HG03378 (cell line): ENCODE measurements at regions not wholly inside any gene's neighbourhood (a gene's known extent, or its start where the extent isn't known, plus 50 kb on each side); places are given as distances from the start of the nearest gene placed in this dataset.

Experiments
- ATAC-seq: cut with Tn5 transposase; IDR thresholded peaks from one replicate; pipeline ENCODE4 v1.9.1; 2021; ENCODE audit warnings: mild to moderate bottlenecking, moderate library complexity; ENCODE audit not compliant: unreplicated experiment

DNA sequence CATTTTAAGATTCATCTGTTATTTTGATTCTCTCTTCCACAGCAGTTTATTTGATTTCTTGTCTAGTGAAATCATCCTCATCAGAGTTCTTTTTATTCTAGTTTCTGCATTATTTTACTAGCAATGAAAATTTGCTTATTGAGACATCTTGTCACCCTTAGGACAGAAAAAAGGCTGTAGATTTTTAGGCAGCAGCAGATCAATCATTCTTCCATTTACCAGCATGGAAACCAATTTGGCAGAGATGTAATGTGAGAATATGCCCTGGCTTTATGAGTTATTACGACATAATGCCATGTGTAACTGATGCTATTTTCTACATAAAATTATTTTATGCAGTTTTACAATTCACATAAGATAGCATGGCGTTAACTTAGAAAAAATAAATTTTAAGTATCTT lies 688.6 kb upstream of the SLC10A2 start:
- no peak for ATAC-seq

DNA sequence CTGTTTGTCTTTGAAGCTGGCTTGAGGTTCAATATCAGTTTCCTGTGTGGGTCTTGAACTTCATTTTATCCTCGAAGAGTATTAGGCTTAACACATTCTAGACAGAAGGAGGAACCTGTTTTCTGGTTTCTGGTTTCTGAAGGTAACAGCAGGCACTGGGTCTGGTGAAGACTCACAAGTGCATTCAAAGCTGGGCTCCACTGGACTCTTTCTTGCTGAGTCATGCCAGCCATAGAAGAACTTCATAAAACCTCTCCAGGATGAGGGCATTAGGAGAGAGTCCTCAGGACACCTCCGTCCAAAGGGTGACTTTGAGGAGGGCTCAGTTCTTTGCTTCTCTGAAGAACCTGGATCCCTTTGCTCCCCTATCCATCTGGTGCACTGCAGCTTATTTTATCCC lies 668.6 kb upstream of the SLC10A2 start:
- ATAC-seq, result no peak

DNA sequence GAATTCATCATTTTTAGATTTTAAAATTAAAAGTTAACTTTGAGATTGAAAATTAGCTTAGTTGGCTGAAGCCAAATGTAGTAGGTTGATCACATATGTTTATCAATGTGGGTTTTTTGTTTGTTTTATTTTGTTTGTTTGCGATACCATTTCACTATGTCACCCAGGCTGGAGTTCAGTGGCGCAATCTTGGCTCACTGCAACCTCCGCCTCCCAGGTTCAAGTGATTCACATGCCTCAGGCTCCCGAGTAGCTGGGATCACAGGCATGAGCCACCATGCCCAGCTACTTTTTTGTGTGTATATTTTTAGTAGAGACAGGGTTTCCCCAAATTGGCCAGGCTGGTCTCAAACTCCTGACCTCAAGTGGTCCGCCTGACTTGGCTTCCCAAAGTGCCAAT lies 665.7 kb upstream of the SLC10A2 start:
- no peak for ATAC-seq

DNA sequence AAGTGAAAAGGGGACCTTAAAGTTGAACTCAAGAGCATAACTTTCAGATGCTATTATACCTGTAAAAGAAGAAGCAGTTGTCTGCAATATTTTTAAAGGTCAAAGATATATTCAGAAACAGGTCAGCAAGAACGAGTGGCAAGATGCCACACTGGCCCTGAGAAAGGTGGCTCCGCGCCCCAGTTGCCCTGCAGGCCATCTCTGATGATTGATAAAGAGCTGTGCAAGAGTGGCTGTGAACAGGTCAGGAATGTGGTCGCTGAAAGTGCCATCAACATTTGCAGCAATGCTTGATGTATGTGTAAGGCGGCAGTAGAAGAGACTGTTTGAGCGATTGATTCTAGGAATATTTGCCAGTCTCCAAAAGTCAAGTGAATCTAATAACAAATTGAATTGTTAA lies 664.2 kb upstream of the SLC10A2 start:
- ATAC-seq, result no peak

DNA sequence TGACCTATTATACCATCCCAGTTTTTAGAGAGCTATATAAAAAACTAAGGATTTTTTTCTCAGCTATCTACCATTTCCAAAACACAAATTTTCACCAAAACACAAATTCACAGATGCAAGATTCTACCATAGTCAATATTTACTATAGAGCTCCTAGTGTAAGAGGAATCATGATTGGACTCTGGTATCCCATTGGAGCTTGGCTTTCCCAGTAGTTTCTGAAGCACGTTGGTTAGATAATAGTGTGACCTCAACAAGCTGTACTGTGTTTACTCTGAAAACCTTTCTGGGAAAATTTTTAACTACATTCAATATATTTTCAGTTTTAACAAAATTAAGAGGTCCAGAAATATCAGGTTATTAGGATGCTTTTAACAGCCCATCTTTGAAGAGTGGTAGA lies 660.6 kb upstream of the SLC10A2 start:
- no peak for ATAC-seq

DNA sequence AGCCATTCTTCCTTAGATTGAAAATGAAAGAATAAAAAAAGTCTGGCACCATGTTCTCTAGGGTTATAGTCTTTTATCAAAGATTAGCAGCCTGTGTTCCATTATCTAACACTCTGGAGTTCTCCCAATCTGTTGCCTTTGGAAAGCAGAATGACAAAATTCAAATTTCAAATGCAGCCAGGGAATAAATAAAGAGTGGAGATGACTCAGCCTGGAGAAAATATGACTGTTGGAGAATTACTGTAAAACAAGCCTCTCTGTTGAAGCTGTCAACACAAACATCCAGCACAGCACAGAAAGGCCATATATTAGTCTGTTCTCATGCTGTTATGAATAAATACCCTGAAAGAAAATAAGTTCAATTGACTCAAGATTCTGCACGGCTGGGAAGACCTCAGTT lies 650.5 kb upstream of the SLC10A2 start:
- ATAC-seq, result no peak

DNA sequence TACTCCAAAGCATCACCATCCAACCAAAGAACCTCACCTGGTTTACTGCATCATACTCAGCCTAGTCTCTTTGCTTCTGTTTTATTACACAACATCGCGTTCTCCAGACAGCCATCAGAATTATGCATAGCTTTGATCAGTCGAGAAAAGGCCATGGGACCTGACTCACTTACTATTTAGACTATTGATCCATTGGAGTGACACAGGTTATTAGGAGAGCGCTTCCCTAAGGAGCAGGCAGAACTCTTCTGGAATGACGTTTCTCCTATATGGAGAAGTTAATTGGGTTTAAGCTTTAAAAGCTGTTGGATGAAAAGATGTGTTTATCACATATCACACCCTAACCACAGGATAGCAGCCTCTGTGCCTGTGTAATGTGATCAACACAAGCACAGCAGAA lies 649.1 kb upstream of the SLC10A2 start:
- ATAC-seq, result no peak

DNA sequence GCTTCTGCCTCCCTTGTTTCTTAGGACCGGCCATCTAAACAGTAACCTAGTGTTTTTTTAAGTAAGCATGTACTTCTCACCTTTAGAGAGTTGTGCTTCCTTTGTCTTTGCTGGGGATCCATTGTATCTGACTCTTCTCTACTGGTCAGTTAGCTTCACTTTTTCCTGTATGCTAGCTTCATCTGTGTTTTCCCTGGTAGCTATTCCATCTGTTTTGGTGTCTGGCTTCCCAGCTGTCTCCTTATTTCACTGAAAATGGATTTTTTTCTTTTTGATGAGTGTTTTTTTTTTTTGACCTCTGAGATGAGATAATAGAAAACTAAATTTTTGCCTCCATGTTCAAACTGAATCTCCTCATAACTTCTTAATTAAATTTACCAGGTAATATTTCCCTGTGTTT lies 637.0 kb upstream of the SLC10A2 start:
- no peak for ATAC-seq

DNA sequence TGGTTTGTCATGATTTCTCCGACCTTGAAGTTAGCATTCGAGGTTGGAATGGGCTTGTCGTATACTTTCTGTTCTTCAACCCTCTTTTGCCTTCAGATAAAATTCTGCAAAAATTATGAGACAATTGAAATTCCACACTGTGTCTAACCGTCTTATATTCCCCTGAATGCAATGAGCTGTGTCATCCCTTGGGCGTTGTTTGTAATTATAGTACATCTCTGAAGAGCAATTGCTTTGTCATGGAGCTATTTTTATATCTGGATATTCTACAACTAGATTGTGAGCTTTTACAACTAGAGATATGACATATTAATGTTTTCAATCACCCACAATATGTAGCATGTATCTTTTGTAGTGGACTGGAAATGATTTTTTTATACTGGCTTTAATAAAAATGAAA lies 631.8 kb upstream of the SLC10A2 start:
- no peak for ATAC-seq

DNA sequence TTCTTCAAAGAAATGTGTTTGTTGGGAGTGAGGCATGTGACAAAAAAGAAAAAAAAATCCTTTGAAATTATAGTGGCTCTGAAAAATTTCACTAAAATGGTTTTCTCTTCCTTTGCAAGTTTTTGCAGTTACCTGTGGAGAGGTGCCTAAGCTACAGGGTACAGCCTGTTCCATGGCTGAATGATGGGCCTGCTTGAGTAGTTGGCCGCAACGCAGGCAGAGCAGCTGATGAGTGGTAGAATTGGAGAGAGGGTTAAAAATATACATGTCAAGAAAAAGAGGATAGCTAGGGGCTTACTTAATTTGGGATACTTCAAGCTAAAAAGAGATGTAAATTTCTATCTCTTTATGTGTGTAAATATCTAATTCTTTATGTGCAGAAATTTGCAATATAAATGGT lies 629.1 kb upstream of the SLC10A2 start:
- ATAC-seq, result no peak

DNA sequence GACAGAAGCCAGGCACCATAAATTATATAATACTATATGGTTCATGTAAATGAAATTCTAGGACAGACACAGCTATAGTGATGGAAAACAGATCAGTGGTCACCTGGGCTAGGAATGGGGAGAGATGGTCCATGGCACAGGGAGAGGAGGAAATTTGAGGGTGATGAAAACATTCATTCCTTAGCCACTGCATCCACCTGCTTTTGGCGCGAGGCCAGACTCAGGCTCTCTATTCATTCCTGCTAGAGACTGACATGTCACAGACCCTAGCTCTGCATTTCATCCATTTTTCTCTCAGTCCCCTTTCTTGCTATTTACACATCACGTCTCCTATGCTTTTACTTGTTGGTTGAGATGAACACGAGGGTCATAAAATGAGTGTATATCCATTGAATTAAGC lies 628.3 kb upstream of the SLC10A2 start:
- no peak for ATAC-seq

DNA sequence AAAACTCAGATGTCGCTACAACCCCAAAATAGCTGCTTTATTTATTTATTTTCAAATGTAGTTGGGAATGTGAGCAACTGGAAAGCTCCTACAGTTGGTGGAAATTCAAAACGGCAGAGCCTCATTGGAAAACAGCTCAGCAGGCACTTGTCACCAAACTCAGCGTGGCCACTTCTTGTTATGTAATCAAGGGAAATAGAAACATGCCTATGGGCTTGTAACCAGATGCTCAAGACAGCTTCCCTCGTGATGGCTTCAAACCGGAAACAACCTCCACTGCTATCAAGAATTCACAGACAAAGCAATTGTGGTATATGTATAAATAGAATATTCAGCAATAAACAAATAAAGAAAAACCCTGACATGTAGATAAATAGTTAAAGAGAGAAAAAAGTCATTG lies 627.8 kb upstream of the SLC10A2 start:
- ATAC-seq, result no peak

DNA sequence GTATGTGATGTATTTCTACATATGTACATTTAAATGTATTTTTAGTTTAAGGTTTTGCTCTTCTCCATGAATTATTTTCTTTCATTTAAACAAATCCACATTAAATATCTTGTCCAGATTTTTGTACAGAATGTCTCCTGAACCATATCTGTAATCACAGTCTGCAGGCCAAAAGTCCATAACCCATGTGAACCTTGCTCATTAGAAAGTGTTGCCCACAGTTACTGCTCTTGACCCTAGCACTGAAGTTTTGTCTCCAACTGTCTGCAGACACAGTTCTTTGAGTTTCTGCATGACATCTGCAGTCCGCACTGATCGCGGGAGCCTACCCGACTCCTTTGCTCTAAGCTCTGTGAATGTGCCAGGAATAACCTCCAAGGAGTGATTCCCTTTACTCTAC lies 626.2 kb upstream of the SLC10A2 start:
- ATAC-seq, result no peak

DNA sequence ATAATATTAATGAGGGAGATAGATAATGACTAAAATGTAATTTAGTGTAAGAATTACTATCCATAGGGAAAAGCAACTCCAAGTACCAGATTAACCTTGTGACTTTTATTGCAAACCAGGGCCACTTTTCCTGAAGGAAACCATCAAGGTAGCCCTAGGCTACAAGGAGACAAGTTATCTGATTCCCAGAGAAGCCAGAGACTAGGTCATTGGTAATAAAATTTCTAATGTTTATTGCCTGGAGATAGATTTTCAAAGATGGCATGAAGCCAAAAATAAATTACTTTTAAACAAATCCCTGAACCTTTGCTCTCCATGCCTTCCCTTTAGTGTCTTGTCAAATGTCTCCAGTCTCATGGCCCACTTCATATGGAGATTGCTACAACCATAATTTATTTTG lies 610.1 kb upstream of the SLC10A2 start:
- ATAC-seq, result no peak

DNA sequence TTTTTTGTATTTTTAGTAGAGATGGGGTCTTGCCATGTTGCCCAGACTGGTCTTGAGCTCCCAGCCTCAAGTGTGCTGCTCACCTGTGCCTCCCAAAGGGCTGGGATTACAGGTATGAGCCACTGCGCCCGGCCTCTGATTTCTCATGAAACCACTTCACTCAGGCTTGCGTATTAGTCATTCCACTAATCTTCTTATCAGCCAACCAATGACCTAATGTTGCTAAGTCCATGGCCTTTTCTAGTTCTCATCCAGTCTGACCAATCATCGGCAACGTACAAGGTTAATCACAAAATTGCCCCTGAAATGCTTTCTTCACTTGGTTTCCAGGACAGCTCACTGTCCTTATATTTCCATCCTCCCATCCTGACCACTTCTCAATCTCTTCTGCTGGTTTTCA lies 605.3 kb upstream of the SLC10A2 start:
- ATAC-seq, result no peak

DNA sequence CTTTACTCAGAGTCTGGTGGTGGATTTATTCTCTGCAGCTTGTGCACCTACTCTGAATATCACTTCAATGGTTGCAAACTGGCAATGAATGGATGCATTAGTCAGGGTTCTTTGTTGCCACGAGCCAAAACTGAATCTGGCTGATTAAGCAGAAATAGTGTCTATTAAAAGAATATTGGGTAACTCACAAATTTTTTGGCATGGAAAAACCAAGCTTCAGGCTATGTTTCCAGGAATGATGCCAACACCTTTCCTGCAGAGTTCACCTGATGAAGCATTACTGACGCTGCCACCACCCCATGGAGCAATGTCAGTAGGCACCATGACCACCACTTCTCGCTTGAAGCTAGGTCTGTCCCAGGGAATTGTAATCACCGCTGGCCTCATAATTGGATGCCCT lies 597.8 kb upstream of the SLC10A2 start:
- ATAC-seq, result no peak

DNA sequence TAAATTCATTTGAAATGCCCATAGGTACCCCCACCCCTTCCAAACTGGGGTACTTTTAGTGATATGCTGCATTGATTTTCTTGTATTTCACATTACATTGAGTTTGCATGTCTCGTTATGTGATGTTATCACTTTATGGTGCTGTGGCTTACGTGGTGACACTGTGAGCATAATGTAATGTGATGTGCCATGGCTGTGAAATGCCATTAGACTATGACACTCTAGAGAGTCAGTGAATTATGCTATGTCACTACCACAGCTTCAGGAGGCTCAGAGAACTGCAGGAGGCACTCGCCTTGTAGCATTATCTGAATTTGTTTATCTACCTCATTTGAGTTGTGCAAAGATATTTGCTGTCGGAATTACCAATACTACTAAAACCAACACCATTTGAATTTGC lies 590.1 kb upstream of the SLC10A2 start:
- no peak for ATAC-seq

DNA sequence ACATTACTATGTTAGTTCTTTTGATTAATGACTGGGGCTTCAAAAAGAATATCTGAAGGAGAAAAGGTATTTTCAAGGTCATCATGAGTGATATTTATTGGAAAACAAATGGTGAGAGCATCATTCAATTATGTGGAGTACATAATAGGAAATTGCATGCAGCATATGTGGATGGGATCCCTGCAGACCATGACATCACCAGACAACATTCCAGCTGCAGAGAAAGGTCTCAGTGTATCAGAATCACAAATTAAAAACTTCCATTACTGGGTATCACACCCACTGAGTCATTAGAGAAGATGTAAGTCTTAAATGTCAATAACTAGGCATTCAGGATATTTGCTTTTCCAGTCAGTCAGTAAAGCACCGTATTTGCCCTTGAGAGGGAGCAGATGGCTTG lies 574.4 kb upstream of the SLC10A2 start:
- no peak for ATAC-seq

DNA sequence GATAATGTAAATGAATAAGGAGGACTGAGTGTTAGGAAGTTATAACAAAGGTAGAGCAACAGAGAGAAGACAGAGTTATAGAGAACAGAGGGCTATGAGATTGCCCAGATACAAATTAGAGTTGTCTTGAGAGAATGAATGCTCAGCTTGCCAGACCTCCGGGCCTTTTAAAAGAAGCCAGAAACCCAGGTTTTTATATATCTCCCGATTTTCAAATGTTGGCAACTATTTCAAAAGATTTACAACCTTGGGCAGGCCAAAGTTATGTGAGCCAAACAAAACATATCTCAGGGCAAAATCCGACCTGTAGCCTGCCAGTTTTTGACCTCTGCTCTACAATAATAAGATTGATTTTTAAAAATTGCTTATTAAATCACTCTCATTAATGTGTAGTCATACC lies 573.1 kb upstream of the SLC10A2 start:
- ATAC-seq, result no peak

DNA sequence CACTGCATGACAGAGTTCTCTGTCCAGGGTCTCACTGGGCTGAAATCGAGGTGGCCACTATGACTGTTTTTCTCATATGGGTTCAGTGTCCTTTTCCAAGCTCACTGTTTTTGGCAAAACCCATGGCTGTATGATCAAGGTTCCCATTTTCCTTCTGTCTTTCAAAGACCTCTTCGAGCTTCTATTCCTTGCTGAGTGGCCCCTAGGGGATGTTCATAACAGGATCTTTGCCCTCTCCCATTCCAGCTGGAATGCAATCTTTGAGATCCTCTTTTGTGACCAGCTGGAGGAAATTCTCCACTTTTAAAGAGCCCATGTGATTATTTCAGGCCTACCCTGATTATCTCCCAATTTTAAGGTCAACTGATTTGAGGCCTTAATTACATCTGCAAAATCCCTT lies 572.5 kb upstream of the SLC10A2 start:
- no peak for ATAC-seq

DNA sequence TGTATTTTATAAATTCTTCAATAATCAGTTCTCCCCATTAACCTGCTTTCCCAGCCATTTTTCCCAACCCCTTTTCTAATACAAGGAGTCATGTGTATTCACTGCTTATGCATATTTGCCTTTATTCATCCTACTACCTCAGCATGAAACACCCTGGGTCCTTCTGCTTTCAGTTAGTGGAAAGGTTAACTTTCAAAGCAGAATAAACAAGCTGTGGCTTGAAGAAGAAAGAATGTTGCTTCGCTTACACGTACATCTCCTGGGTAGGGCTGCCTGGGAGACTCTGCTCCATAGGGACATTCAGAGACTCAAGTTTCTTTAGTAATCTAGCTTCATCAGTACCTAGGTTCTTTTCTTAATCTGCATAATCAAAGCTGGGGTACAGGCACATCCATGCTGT lies 567.8 kb upstream of the SLC10A2 start:
- ATAC-seq, result no peak

DNA sequence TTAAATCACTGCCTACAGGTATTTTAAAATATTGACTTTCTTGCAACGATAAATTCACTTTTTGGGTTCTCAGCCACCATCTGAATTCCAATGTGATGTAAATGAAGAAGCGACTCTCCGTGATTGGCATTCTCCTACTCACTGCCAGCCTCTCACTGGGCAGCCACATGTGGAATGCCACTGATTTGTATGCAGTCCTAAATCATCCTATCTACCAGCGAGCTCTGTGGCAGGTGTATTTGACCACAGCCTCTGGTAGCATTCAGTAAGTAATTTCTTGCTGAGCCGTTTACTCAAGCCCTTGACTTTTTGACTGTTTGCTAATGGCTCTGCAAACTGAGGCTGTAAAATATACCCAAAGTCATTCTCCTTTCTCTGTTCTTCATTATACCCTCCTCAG lies 559.0 kb upstream of the SLC10A2 start:
- ATAC-seq, result no peak

DNA sequence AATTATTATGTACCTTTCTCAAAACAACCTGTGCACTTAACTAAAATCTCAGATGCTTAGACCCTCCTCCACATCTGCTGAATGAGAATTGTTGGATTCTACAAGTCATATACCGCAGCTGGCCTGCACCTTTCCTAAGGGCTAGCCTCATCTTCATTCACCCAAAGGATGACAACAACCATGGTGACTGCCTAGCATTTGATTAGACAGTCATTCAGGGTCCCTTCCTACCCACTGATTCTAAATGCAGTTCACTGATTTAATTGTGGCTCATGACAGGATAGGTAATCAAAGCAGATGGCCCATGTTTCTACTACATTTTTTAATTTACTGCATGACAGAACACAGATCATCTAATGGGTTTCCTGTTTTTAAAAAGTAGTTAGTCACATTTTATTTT lies 551.9 kb upstream of the SLC10A2 start:
- no peak for ATAC-seq

DNA sequence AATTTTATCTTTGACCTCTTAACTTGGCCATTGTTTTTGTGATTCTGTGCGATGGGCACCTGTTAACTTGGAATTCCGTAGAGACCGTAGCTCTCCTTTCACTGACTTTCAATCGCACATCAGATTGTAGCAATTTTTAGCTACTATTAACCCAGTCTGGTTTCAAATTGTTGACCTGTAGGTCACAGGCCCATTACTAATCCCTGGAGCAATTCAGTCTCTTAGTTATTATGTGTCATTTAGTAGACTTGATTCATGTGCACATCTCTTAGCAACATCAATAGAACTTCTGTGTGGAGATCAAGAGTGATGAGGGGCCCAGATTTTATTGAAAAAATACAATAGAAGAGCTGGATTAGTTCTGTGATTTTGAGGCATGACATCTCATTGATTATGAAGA lies 549.6 kb upstream of the SLC10A2 start:
- ATAC-seq, result no peak
